Colonic mucosa (tissue), 4 donors: ENCODE measurements at regions not wholly inside any gene's neighbourhood (a gene's known extent, or its start where the extent isn't known, plus 50 kb on each side); places are given as distances from the start of the nearest gene placed in this dataset.

ENCODE experiments used
- DNase-seq: peaks from one replicate; pipeline ENCODE4 v3.0.0-alpha.2; 2020
- H3K27ac ChIP-seq: fragments of 200-600 bp; one replicate; pipeline ENCODE4 v1.8.0; 2021
- H3K27me3 ChIP-seq: fragments of 200-600 bp; one replicate; pipeline ENCODE4 v1.8.0; 2021
- H3K36me3 ChIP-seq: fragments of 200-600 bp; one replicate; pipeline ENCODE4 v1.8.0; 2021
- H3K4me1 ChIP-seq: fragments of 200-600 bp; one replicate; pipeline ENCODE4 v1.8.0; 2021; ENCODE audit warnings: mild to moderate bottlenecking
- H3K4me3 ChIP-seq: fragments of 200-600 bp; one replicate; pipeline ENCODE4 v1.8.0; 2021
- H3K9ac ChIP-seq, 2 donors: one replicate each; pipeline ENCODE4 v1.7.0; 2013; ENCODE audit warnings: control low read depth in 2 of 2, low read depth in 2 of 2, low read length in 2 of 2
- H3K9me3 ChIP-seq: fragments of 200-600 bp; one replicate; pipeline ENCODE4 v1.8.0; 2021
- CTCF ChIP-seq: fragments of 200-600 bp; IDR thresholded peaks from one replicate; pipeline ENCODE4 v1.8.0; 2022; ENCODE audit warnings: antibody characterized with exemption, mild to moderate bottlenecking
- intact Hi-C: fragments of 100-400 bp; cut with DNase I; formaldehyde crosslinking; loops from one replicate; pipeline ENCODE4 v1.14.1; 2022
- donor health status: healthy.
- donor health status: DM: no; HTN: no; CAD: no.
- donor health status: DM: no; HTN: no; CAD: no.

GRCh38 chr20:16844406-16844805 lies 96.2 kb downstream of the OTOR start:
- TF ChIP-seq CTCF: no peak
- no peaks in the 10 kb centered on the region for H3K9me3 ChIP-seq
- no peak for DNase-seq
- H3K4me1 ChIP-seq: no peaks in the 10 kb centered on the region
- no peaks in the 10 kb centered on the region for H3K36me3 ChIP-seq
- H3K27me3 ChIP-seq: no peaks in the 10 kb centered on the region
- intact Hi-C loops: no loop called here
- no peak overlapping the region for H3K27ac ChIP-seq
- no peak overlapping the region for H3K4me3 ChIP-seq
- no peak overlapping the region for H3K9ac ChIP-seq

DNA sequence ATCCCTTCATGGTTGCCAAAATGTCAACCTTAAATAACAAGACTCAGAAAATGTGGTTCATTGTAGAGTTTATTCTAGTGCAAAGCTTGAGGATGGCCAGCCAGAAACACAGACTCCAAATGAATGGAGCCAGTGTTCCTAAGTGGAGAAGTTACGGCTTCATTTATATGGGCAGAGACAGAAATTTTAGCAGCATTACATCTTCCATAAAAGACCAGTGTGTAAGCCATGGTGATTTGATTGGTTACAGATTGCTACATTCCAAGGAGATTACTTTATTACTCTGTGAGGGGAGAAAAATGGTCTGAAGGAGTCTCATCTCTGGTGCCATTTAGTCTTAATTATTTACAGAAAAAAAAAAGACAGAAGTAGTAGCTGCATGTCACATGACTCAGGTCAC lies 97.8 kb downstream of the OTOR start:
- H3K4me1 ChIP-seq: no peaks in the 10 kb centered on the region
- H3K9me3 ChIP-seq: no peaks in the 10 kb centered on the region
- intact Hi-C loops: no loop called here
- no peaks in the 10 kb centered on the region for H3K36me3 ChIP-seq
- H3K27ac ChIP-seq: no peak overlapping the region
- H3K27me3 ChIP-seq: no peaks in the 10 kb centered on the region
- H3K9ac ChIP-seq: no peak overlapping the region
- TF ChIP-seq CTCF: no peak
- no peak overlapping the region for H3K4me3 ChIP-seq
- no peak for DNase-seq

- H3K27me3 ChIP-seq: no peaks in the 10 kb centered on the region
- TF ChIP-seq CTCF: no peak
- H3K4me3 ChIP-seq: no peak overlapping the region
- no peaks in the 10 kb centered on the region for H3K4me1 ChIP-seq
- no peaks in the 10 kb centered on the region for H3K36me3 ChIP-seq
- H3K27ac ChIP-seq: no peak overlapping the region
- no peaks in the 10 kb centered on the region for H3K9me3 ChIP-seq
- no peak overlapping the region for H3K9ac ChIP-seq
- no peak for DNase-seq
- intact Hi-C loops: no loop called here
These were observed 99.9 kb downstream of the OTOR start for GRCh38 chr20:16848061-16848460.

DNA sequence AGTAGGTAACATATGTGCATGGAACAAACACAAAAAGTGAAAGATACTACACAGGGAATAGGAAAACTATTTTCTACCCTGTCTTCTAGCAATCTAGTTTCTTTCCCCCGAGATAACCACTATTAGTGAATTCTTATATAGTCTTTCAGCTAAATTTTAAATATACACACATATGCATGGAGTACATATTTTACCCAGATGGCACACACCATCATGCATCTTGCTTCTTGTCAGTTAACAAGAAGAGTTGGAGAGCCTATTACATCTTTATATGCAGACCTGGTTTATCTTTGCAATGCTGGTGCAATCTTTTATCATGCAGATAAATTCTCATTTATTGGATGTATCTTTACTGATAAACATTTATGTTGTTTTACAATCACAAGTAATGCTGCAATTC lies 100.4 kb downstream of the OTOR start:
- no peak overlapping the region for H3K4me3 ChIP-seq
- no peaks in the 10 kb centered on the region for H3K9me3 ChIP-seq
- DNase-seq: no peak
- H3K27ac ChIP-seq: no peak overlapping the region
- H3K27me3 ChIP-seq: no peaks in the 10 kb centered on the region
- no peak overlapping the region for H3K9ac ChIP-seq
- intact Hi-C loops: no loop called here
- no peaks in the 10 kb centered on the region for H3K4me1 ChIP-seq
- no peak for TF ChIP-seq CTCF
- no peaks in the 10 kb centered on the region for H3K36me3 ChIP-seq

DNA sequence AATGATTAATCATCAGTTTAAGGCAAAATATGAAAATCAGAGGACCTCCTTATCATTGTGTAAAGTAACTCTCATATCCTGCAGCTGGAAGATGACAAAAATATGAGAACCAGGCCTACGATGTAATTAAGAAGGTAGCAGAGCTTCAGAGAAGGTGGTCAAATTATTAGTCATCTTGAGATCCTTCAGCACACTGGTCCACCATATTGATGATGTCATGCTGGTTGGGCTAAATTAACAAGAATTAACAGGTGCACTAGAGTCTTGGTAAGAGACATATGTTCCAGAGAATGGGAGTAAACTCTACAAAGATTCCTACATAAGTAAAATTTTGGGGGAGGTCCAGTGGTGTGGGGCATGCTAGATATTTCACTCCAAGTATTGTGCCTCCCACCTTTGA lies 112.8 kb downstream of the OTOR start:
- H3K27me3 ChIP-seq: no peaks in the 10 kb centered on the region
- no peaks in the 10 kb centered on the region for H3K36me3 ChIP-seq
- no peak for DNase-seq
- H3K4me1 ChIP-seq: no peaks in the 10 kb centered on the region
- TF ChIP-seq CTCF: no peak
- no peak overlapping the region for H3K4me3 ChIP-seq
- no peak overlapping the region for H3K27ac ChIP-seq
- H3K9me3 ChIP-seq: no peaks in the 10 kb centered on the region
- H3K9ac ChIP-seq: no peak overlapping the region
- intact Hi-C loops: no loop called here

GRCh38 chr20:16861708-16862107 lies 113.5 kb downstream of the OTOR start:
- TF ChIP-seq CTCF: no peak
- H3K36me3 ChIP-seq: no peaks in the 10 kb centered on the region
- intact Hi-C loops: no loop called here

More at GRCh38 chr20:16861708-16862107, 113.5 kb downstream of the OTOR start:
- no peak for DNase-seq
- Histone ChIP-seq H3K27ac (no peak overlapping the region), H3K9ac (no peak overlapping the region), H3K4me3 (no peak overlapping the region), H3K27me3 (no peaks in the 10 kb centered on the region), H3K4me1 (no peaks in the 10 kb centered on the region), H3K9me3 (no peaks in the 10 kb centered on the region)
